HCT116 (cell line): ENCODE measurements at regions not wholly inside any gene's neighbourhood (a gene's known extent, or its start where the extent isn't known, plus 50 kb on each side); places are given as distances from the start of the nearest gene placed in this dataset.

Experiments used
- ATAC-seq: fragments of 200-7000 bp; cut with Tn5 transposase; 2 replicates; pipeline ENCODE4 v1.9.1; 2020; ENCODE audit warnings: mild to moderate bottlenecking, moderate library complexity
- BruUV-seq: library from RNA; stranded (reverse); fragments of 400-500 nt; replicated peaks from 2 replicates; lab custom pipeline; 2021; lab: Mats Ljungman, UMichigan
- CTCF ChIA-PET: fragments of 300-600 bp; sonication (Branson Sonifier 250); formaldehyde crosslinking; loops from one replicate; lab custom pipeline; 2021; ENCODE audit warnings: antibody characterized with exemption; lab: Charles Lee
- POLR2A ChIA-PET: fragments of 300-600, 350-600 bp; sonication (Branson Sonifier 250); formaldehyde crosslinking; loops from one replicate; lab custom pipeline; 2021; ENCODE audit warnings: antibody characterized with exemption; lab: Charles Lee
- RAD21 ChIA-PET, 2 experiments: fragments of 300-600 bp; sonication (Branson Sonifier 250); formaldehyde crosslinking; loops; one replicate each; lab custom pipeline; 2023; ENCODE audit warnings: low total read pairs in 2 of 2; ENCODE audit not compliant: uncharacterized antibody in 2 of 2, unreplicated experiment in 2 of 2, low non-redundant PET in 1 of 2; lab: Charles Lee
- DNase-seq: peaks from one replicate; pipeline ENCODE4 v3.0.0-alpha.2; 2010; ENCODE audit warnings: low read depth, low spot score
- H2AFZ ChIP-seq: fragments of 200-600 bp; shearing (Covaris generic), sonication (generic); 2 replicates; pipeline ENCODE4 v1.6.1; 2017; ENCODE audit warnings: low read depth, mixed run types, mixed read lengths, antibody characterized with exemption, low read length; ENCODE audit not compliant: poor library complexity, severe bottlenecking
- H3K27ac ChIP-seq: 2 replicates; pipeline ENCODE4 v1.5.1; 2012; ENCODE audit warnings: low read depth, low read length
- H3K27me3 ChIP-seq: fragments of 200-600 bp; sonication (generic); 2 replicates; pipeline ENCODE4 v1.6.1; 2016; ENCODE audit warnings: mixed run types, low read length, mixed read lengths; ENCODE audit not compliant: insufficient read depth
- H3K36me3 ChIP-seq, 2 experiments: fragments of 200-500 bp in 1 of 2; fragments of 200-600 bp in 1 of 2; sonication (Bioruptor generic) in 1 of 2; sonication (generic) in 1 of 2; 2 replicates each; pipeline versions ENCODE4 v1.5.1 to v1.6.1; 2014 to 2016; ENCODE audit warnings: low read length in 2 of 2, inconsistent platforms in 1 of 2, mixed read lengths in 1 of 2, mixed run types in 1 of 2; ENCODE audit not compliant: insufficient read depth in 2 of 2, control insufficient read depth in 1 of 2
- H3K4me1 ChIP-seq, 2 experiments: fragments of 200-600 bp in 1 of 2; sonication (generic) in 1 of 2; 2 replicates each; pipeline versions ENCODE4 v1.5.1 to v1.6.1; 2012 to 2017; ENCODE audit warnings: low read length in 2 of 2, inconsistent platforms in 1 of 2, mild to moderate bottlenecking in 1 of 2, mixed read lengths in 1 of 2, mixed run types in 1 of 2, moderate library complexity in 1 of 2; ENCODE audit not compliant: insufficient read depth in 2 of 2, control insufficient read depth in 1 of 2
- H3K4me2 ChIP-seq: fragments of 200-600 bp; sonication (generic); 2 replicates; pipeline ENCODE4 v1.6.1; 2017; ENCODE audit warnings: mixed run types, low read length, mixed read lengths
- H3K4me3 ChIP-seq, 2 experiments: fragments of 200-600 bp in 1 of 2; sonication (generic) in 1 of 2; replicated peaks in 1 of 2; 2 replicates each; pipeline ENCODE4 v1.5.1; 2011 to 2016; ENCODE audit warnings: low read length in 2 of 2, control low read depth in 1 of 2, low read depth in 1 of 2, mild to moderate bottlenecking in 1 of 2, mixed read lengths in 1 of 2, mixed run types in 1 of 2
- H3K79me2 ChIP-seq: fragments of 200-600 bp; sonication (generic); 2 replicates; pipeline ENCODE4 v1.6.1; 2017; ENCODE audit warnings: mild to moderate bottlenecking, mixed run types, low read length, moderate library complexity, mixed read lengths; ENCODE audit not compliant: insufficient read depth
- H3K9ac ChIP-seq: fragments of 200-600 bp; sonication (generic); 2 replicates; pipeline ENCODE4 v1.6.1; 2016; ENCODE audit warnings: low read length, mixed read lengths
- H3K9me2 ChIP-seq: fragments of 200-600 bp; sonication (generic), shearing (Covaris generic); 2 replicates; pipeline ENCODE4 v1.6.1; 2017; ENCODE audit warnings: mixed run types, mild to moderate bottlenecking, moderate library complexity; ENCODE audit not compliant: insufficient read depth
- H3K9me3 ChIP-seq, 2 experiments: fragments of 200-500 bp in 1 of 2; fragments of 200-600 bp in 1 of 2; sonication (Bioruptor generic) in 1 of 2; sonication (generic) in 1 of 2; 2 replicates each; pipeline ENCODE4 v1.6.1; 2014 to 2017; ENCODE audit warnings: low read length in 2 of 2, mixed read lengths in 2 of 2, inconsistent platforms in 1 of 2, low read depth in 1 of 2, mild to moderate bottlenecking in 1 of 2, mixed run types in 1 of 2, moderate library complexity in 1 of 2; ENCODE audit not compliant: control insufficient read depth in 1 of 2, insufficient read depth in 1 of 2
- H4K20me1 ChIP-seq: fragments of 200-600 bp; sonication (generic), shearing (Covaris generic); 2 replicates; pipeline ENCODE4 v1.6.1; 2017; ENCODE audit warnings: mixed run types, mild to moderate bottlenecking, moderate library complexity; ENCODE audit not compliant: insufficient read depth
- EZH2 ChIP-seq: fragments of 200-600 bp; sonication (generic); IDR thresholded peaks from 2 replicates; pipeline ENCODE4 v1.6.1; 2017; ENCODE audit warnings: antibody characterized with exemption, mixed run types
- FOSL1 ChIP-seq: IDR thresholded peaks from 2 replicates; pipeline ENCODE4 v1.6.1; 2012; ENCODE audit warnings: low read depth
- intact Hi-C: fragments of 100-400 bp; cut with micrococcal nuclease; formaldehyde crosslinking; loops from 2 replicates; pipeline ENCODE4 v1.10.0; 2022
- TF ChIP-seq, protein P1 (sequence below): IDR thresholded peaks from 2 replicates; pipeline ENCODE4 v1.6.1; 2012; ENCODE audit warnings: low read depth

GRCh38 chr6:137933696-137934095 is 66.6 kb downstream of the TNFAIP3 start:
- no TSS peak for BruUV-seq
- TF ChIP-seq FOSL1 (no peak), EZH2 (no peak)
- no peak overlapping the region for H3K27ac ChIP-seq
- H3K79me2 ChIP-seq = no peaks in the 10 kb centered on the region
- ATAC-seq (no peak), DNase-seq (no peak)
- no peaks in the 10 kb centered on the region for H3K9me2 ChIP-seq
- no peaks in the 10 kb centered on the region for H3K36me3 ChIP-seq
- no peak overlapping the region for H3K4me3 ChIP-seq
- no peaks in the 10 kb centered on the region for H4K20me1 ChIP-seq
- ChIA-PET RAD21 (no interaction called here), CTCF (interaction anchor here (1.0 to 3.3 kb wide), 2 partner anchors 11 to 67 kb away, joined by 3 to 14 read pairs; no protein-coding TSS in a partner anchor), POLR2A (no interaction called here)
- H3K27me3 ChIP-seq = no peaks in the 10 kb centered on the region
- intact Hi-C loops = no loop called here
- no peak overlapping the region for H2AFZ ChIP-seq
- no peak overlapping the region for H3K9ac ChIP-seq
- H3K4me1 ChIP-seq = peaks cover 0 to 7% of the 10 kb centered on the region in 2 experiments; a peak in 1 of 4 replicates
- no peaks in the 10 kb centered on the region for H3K9me3 ChIP-seq
- no peak overlapping the region for H3K4me2 ChIP-seq

DNA sequence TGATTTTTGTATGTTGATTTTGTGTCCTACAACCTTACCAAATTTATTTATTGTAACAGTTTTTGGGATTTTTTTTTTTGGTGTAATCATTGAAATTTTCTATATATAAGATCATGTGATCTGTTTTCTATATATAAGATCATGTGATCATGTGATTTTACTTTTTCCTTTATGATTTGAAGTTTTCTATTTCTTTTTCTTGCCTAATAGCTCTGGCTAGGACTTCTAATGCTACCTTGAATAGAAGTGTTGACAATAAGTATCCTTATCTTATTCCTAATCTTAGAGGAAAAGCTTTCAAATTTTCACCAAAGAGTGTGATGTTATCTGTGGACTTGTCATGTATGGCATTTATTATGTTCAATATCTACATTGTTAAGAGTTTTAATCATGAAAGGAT is 69.7 kb downstream of the TNFAIP3 start:
- Histone ChIP-seq H3K79me2 (no peaks in the 10 kb centered on the region), H3K4me1 (peaks cover 0 to 7% of the 10 kb centered on the region in 2 experiments; a peak in 1 of 4 replicates), H3K9me2 (no peaks in the 10 kb centered on the region), H4K20me1 (no peaks in the 10 kb centered on the region), H3K9me3 (no peaks in the 10 kb centered on the region), H3K27me3 (no peaks in the 10 kb centered on the region), H3K9ac (no peak overlapping the region), H2AFZ (peak overlapping the region; percentile 50), H3K36me3 (no peaks in the 10 kb centered on the region), H3K27ac (no peak overlapping the region), H3K4me3 (no peak overlapping the region), H3K4me2 (no peak overlapping the region)
- no TSS peak for BruUV-seq
- CTCF ChIA-PET = interaction anchor here (3.3 kb wide), 1 partner anchor 8 kb away, joined by 14 read pairs; no protein-coding TSS in a partner anchor
- RAD21 ChIA-PET = no interaction called here
- TF ChIP-seq, protein P1, sequence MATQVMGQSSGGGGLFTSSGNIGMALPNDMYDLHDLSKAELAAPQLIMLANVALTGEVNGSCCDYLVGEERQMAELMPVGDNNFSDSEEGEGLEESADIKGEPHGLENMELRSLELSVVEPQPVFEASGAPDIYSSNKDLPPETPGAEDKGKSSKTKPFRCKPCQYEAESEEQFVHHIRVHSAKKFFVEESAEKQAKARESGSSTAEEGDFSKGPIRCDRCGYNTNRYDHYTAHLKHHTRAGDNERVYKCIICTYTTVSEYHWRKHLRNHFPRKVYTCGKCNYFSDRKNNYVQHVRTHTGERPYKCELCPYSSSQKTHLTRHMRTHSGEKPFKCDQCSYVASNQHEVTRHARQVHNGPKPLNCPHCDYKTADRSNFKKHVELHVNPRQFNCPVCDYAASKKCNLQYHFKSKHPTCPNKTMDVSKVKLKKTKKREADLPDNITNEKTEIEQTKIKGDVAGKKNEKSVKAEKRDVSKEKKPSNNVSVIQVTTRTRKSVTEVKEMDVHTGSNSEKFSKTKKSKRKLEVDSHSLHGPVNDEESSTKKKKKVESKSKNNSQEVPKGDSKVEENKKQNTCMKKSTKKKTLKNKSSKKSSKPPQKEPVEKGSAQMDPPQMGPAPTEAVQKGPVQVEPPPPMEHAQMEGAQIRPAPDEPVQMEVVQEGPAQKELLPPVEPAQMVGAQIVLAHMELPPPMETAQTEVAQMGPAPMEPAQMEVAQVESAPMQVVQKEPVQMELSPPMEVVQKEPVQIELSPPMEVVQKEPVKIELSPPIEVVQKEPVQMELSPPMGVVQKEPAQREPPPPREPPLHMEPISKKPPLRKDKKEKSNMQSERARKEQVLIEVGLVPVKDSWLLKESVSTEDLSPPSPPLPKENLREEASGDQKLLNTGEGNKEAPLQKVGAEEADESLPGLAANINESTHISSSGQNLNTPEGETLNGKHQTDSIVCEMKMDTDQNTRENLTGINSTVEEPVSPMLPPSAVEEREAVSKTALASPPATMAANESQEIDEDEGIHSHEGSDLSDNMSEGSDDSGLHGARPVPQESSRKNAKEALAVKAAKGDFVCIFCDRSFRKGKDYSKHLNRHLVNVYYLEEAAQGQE = no peak
- ATAC-seq (no peak), DNase-seq (no peak)
- intact Hi-C loops = no loop called here
- POLR2A ChIA-PET = no interaction called here
